ENCODE measurements at regions not wholly inside any gene's neighbourhood (a gene's known extent, or its start where the extent isn't known, plus 50 kb on each side); places are given as distances from the start of the nearest gene placed in this dataset.

- Histone ChIP-seq H3K36me3 (ENCODE audit: control insufficient read depth, insufficient read depth, low read length) (no peaks in the 10 kb centered on the region), H3K27me3 (ENCODE audit: control insufficient read depth, insufficient read depth, low read length) (no peaks in the 10 kb centered on the region), H3K4me3 (ENCODE audit: low read depth, low read length) (no peak overlapping the region)
- TF ChIP-seq CTCF (IDR thresholded peaks at IDR 0.05; ENCODE audit: insufficient read depth, low read length, poor library complexity, severe bottlenecking), result no peak
- DNase-seq (ENCODE audit: low read depth), result no peak
Observed at GRCh38 chr2:66889632-66889882, 454.6 kb downstream of the MEIS1 start.

GRCh38 chr2:66890166-66890742, 455.3 kb downstream of the MEIS1 start:
- Histone ChIP-seq H3K27me3 (ENCODE audit: control insufficient read depth, insufficient read depth, low read length) (no peaks in the 10 kb centered on the region), H3K36me3 (ENCODE audit: control insufficient read depth, insufficient read depth, low read length) (no peaks in the 10 kb centered on the region), H3K4me3 (ENCODE audit: low read depth, low read length) (no peak overlapping the region)
- no peak for DNase-seq (ENCODE audit: low read depth)
- no peak for TF ChIP-seq CTCF (IDR thresholded peaks at IDR 0.05; ENCODE audit: insufficient read depth, low read length, poor library complexity, severe bottlenecking)

GRCh38 chr2:66895206-66895605, 460.3 kb downstream of the MEIS1 start:
- TF ChIP-seq CTCF (IDR thresholded peaks at IDR 0.05; ENCODE audit: insufficient read depth, low read length, poor library complexity, severe bottlenecking), result no peak
- no peaks in the 10 kb centered on the region for H3K27me3 ChIP-seq (ENCODE audit: control insufficient read depth, insufficient read depth, low read length)
- H3K36me3 ChIP-seq (ENCODE audit: control insufficient read depth, insufficient read depth, low read length), result no peaks in the 10 kb centered on the region
- H3K4me3 ChIP-seq (ENCODE audit: low read depth, low read length), result no peak overlapping the region
- DNase-seq (ENCODE audit: low read depth), result no peak

GRCh38 chr2:66896131-66896530, 461.2 kb downstream of the MEIS1 start:
- Histone ChIP-seq H3K4me3 (ENCODE audit: low read depth, low read length) (no peak overlapping the region), H3K27me3 (ENCODE audit: control insufficient read depth, insufficient read depth, low read length) (no peaks in the 10 kb centered on the region), H3K36me3 (ENCODE audit: control insufficient read depth, insufficient read depth, low read length) (no peaks in the 10 kb centered on the region)
- no peak for TF ChIP-seq CTCF (IDR thresholded peaks at IDR 0.05; ENCODE audit: insufficient read depth, low read length, poor library complexity, severe bottlenecking)
- DNase-seq (ENCODE audit: low read depth), result no peak

- no peak for TF ChIP-seq CTCF (IDR thresholded peaks at IDR 0.05; ENCODE audit: insufficient read depth, low read length, poor library complexity, severe bottlenecking)
- no peak for DNase-seq (ENCODE audit: low read depth)
- no peaks in the 10 kb centered on the region for H3K36me3 ChIP-seq (ENCODE audit: control insufficient read depth, insufficient read depth, low read length)
- H3K4me3 ChIP-seq (ENCODE audit: low read depth, low read length), result no peak overlapping the region
- H3K27me3 ChIP-seq (ENCODE audit: control insufficient read depth, insufficient read depth, low read length), result no peaks in the 10 kb centered on the region
Observed at GRCh38 chr2:66897181-66897580, 462.3 kb downstream of the MEIS1 start.

GRCh38 chr2:66897691-66898150, 462.8 kb downstream of the MEIS1 start:
- Histone ChIP-seq H3K4me3 (ENCODE audit: low read depth, low read length) (no peak overlapping the region), H3K36me3 (ENCODE audit: control insufficient read depth, insufficient read depth, low read length) (no peaks in the 10 kb centered on the region), H3K27me3 (ENCODE audit: control insufficient read depth, insufficient read depth, low read length) (no peaks in the 10 kb centered on the region)
- DNase-seq (ENCODE audit: low read depth), result no peak
- no peak for TF ChIP-seq CTCF (IDR thresholded peaks at IDR 0.05; ENCODE audit: insufficient read depth, low read length, poor library complexity, severe bottlenecking)
